Kidney epithelial cell (primary cell): ENCODE measurements at regions not wholly inside any gene's neighbourhood (a gene's known extent, or its start where the extent isn't known, plus 50 kb on each side); places are given as distances from the start of the nearest gene placed in this dataset.

Experiments used
- DNase-seq: peaks from one replicate; pipeline ENCODE4 v3.0.0-alpha.2; 2010; ENCODE audit warnings: low read depth
- H3K27me3 ChIP-seq: 2 replicates; pipeline ENCODE4 v1.6.0; 2011; ENCODE audit warnings: low read length; ENCODE audit not compliant: control insufficient read depth, insufficient read depth
- H3K36me3 ChIP-seq: 2 replicates; pipeline ENCODE4 v1.5.1; 2011; ENCODE audit warnings: low read length; ENCODE audit not compliant: control insufficient read depth, insufficient read depth
- H3K4me3 ChIP-seq: 2 replicates; pipeline ENCODE4 v1.5.1; 2011; ENCODE audit warnings: low read depth, mild to moderate bottlenecking, control low read depth, low read length
- TF ChIP-seq, protein P1 (sequence below): IDR thresholded peaks from 2 replicates; pipeline ENCODE4 v1.5.1; 2011; ENCODE audit warnings: mild to moderate bottlenecking, moderate library complexity, low read length, control low read depth, inconsistent platforms; ENCODE audit not compliant: insufficient read depth, poor library complexity, severe bottlenecking

GRCh38 chr15:47300596-47300995 lies 416.7 kb upstream of the SEMA6D start:
- no peaks in the 10 kb centered on the region for H3K27me3 ChIP-seq
- H3K4me3 ChIP-seq, result no peak overlapping the region
- TF ChIP-seq, protein P1, sequence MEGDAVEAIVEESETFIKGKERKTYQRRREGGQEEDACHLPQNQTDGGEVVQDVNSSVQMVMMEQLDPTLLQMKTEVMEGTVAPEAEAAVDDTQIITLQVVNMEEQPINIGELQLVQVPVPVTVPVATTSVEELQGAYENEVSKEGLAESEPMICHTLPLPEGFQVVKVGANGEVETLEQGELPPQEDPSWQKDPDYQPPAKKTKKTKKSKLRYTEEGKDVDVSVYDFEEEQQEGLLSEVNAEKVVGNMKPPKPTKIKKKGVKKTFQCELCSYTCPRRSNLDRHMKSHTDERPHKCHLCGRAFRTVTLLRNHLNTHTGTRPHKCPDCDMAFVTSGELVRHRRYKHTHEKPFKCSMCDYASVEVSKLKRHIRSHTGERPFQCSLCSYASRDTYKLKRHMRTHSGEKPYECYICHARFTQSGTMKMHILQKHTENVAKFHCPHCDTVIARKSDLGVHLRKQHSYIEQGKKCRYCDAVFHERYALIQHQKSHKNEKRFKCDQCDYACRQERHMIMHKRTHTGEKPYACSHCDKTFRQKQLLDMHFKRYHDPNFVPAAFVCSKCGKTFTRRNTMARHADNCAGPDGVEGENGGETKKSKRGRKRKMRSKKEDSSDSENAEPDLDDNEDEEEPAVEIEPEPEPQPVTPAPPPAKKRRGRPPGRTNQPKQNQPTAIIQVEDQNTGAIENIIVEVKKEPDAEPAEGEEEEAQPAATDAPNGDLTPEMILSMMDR, result no peak
- no peaks in the 10 kb centered on the region for H3K36me3 ChIP-seq
- DNase-seq, result no peak

- Histone ChIP-seq H3K4me3 (no peak overlapping the region), H3K36me3 (no peaks in the 10 kb centered on the region), H3K27me3 (no peaks in the 10 kb centered on the region)
- TF ChIP-seq, protein P1, result no peak
- no peak for DNase-seq
Observed at GRCh38 chr15:47301481-47301880, 415.8 kb upstream of the SEMA6D start.

GRCh38 chr15:47304656-47305055 lies 412.6 kb upstream of the SEMA6D start:
- Histone ChIP-seq H3K4me3 (no peak overlapping the region), H3K36me3 (no peaks in the 10 kb centered on the region), H3K27me3 (no peaks in the 10 kb centered on the region)
- TF ChIP-seq, protein P1, result no peak
- DNase-seq, result no peak

- DNase-seq, result no peak
- H3K36me3 ChIP-seq, result no peaks in the 10 kb centered on the region
- H3K4me3 ChIP-seq, result no peak overlapping the region
- no peaks in the 10 kb centered on the region for H3K27me3 ChIP-seq
- TF ChIP-seq, protein P1, result no peak
Observed at GRCh38 chr15:47312161-47312560, 405.1 kb upstream of the SEMA6D start.

DNA sequence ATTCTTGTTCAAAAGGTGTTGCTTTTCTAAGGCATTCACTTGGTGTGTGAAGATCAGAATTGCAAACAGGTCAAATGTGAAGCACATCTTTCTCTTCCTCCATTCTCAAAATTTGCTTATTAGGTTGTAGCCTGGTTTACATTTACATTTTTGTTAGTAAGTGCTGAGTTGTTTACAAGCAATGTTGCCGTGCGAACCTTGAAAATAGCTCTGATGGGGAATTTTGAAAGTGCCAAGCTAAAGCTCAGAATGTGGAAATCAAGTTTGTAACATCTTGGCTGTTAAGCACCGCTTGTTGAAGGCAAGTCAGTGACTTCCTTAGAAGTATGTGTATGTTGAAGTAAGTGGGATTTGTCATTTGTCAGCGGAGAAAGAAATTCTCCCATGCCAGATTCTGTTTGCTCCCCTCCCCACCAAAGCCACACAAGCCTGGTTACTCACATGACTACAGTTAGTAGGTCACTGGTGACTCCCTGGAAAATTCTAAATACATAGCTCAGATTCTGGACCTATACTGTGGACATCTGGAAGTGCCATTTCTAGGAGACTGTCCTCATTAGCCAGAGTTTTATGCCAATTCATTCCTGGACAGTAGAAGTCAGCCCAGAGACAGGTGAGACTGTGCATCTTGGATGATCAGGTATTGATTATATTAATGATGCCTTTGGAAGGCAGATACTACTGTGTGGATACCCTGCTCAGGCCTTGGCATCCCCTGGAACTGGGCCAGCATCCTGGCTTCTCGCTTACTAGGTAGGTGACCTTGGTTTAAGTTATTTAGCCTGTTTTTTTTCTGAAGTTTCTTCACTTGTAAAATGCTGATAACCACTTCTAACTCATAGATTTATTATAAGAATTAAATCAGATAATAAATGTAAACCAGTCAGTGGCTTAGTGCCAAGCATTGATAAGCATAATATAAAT lies 390.6 kb upstream of the SEMA6D start:
- no peak for DNase-seq
- no peaks in the 10 kb centered on the region for H3K36me3 ChIP-seq
- no peaks in the 10 kb centered on the region for H3K27me3 ChIP-seq
- no peak overlapping the region for H3K4me3 ChIP-seq
- TF ChIP-seq, protein P1, result no peak

DNA sequence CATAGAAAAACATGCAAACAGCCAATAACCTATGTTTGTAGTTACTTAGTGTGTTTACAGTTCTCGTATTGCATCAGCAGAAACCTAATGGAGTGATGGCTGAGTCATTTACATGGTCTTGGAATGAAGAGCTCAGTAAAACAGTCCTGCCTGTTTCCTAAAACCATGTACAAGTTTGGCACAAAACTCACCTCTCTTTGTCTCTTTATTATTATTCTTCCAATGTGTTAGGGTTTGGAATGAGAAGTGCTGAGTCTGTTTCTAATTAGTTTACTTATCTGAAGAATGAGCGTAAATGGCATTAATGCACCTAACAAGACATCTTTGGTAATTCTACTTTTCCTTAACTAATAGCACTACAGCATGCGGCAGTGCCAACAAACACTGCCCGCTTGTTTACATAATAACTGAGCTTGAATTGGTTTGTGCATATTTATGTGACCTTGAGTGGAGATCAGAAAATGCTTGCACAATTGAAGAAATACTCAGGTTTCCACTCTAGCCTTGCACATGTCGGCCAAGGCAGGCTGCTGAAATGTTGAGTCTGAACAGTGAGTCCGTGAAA lies 385.4 kb upstream of the SEMA6D start:
- H3K27me3 ChIP-seq, result no peaks in the 10 kb centered on the region
- H3K36me3 ChIP-seq, result no peaks in the 10 kb centered on the region
- TF ChIP-seq, protein P1, result no peak
- no peak for DNase-seq
- no peak overlapping the region for H3K4me3 ChIP-seq
